GM18505 (cell line): ENCODE measurements at regions not wholly inside any gene's neighbourhood (a gene's known extent, or its start where the extent isn't known, plus 50 kb on each side); places are given as distances from the start of the nearest gene placed in this dataset.

Source experiments
- ATAC-seq: cut with Tn5 transposase; IDR thresholded peaks from one replicate; pipeline ENCODE4 v1.9.1; 2021; ENCODE audit not compliant: unreplicated experiment
- POLR2A ChIP-seq: IDR thresholded peaks from 4 replicates; pipeline ENCODE4 v1.6.1; 2011; ENCODE audit warnings: borderline replicate concordance; ENCODE audit not compliant: insufficient read depth, insufficient read length; ENCODE audit errors: extremely low read depth

- no peak for ATAC-seq
- no peak for TF ChIP-seq POLR2A
Observed at GRCh38 chr6:12395898-12396297, 105.7 kb downstream of the EDN1 start.

GRCh38 chr6:12401200-12401599, 111.0 kb downstream of the EDN1 start:
- no peak for ATAC-seq
- TF ChIP-seq POLR2A: no peak

GRCh38 chr6:12403201-12403826, 113.2 kb downstream of the EDN1 start:
- TF ChIP-seq POLR2A: no peak
- no peak for ATAC-seq

- no peak for TF ChIP-seq POLR2A
- ATAC-seq: no peak
Observed at GRCh38 chr6:12403947-12404647, 113.9 kb downstream of the EDN1 start.

GRCh38 chr6:12404651-12405050, 114.5 kb downstream of the EDN1 start:
- no peak for ATAC-seq
- TF ChIP-seq POLR2A: no peak

- TF ChIP-seq POLR2A: no peak
- ATAC-seq: no peak
Observed at GRCh38 chr6:12408752-12409151, 118.6 kb downstream of the EDN1 start.

GRCh38 chr6:12410946-12411345, 120.8 kb downstream of the EDN1 start:
- no peak for ATAC-seq
- no peak for TF ChIP-seq POLR2A

GRCh38 chr6:12414096-12414675, 124.0 kb downstream of the EDN1 start:
- no peak for ATAC-seq
- no peak for TF ChIP-seq POLR2A

- ATAC-seq: no peak
- no peak for TF ChIP-seq POLR2A
Observed at GRCh38 chr6:12415980-12416598, 125.9 kb downstream of the EDN1 start.

GRCh38 chr6:12417191-12417590, 127.0 kb downstream of the EDN1 start:
- ATAC-seq: no peak
- no peak for TF ChIP-seq POLR2A

GRCh38 chr6:12418946-12419345, 128.8 kb downstream of the EDN1 start:
- no peak for TF ChIP-seq POLR2A
- ATAC-seq: no peak

GRCh38 chr6:12419631-12420272, 129.6 kb downstream of the EDN1 start:
- ATAC-seq: no peak
- no peak for TF ChIP-seq POLR2A

GRCh38 chr6:12420626-12421025, 130.5 kb downstream of the EDN1 start:
- no peak for TF ChIP-seq POLR2A
- no peak for ATAC-seq
